CD14-positive monocyte (primary cell): ENCODE measurements at regions not wholly inside any gene's neighbourhood (a gene's known extent, or its start where the extent isn't known, plus 50 kb on each side); places are given as distances from the start of the nearest gene placed in this dataset.

ENCODE experiments used
- DNase-seq, 3 donors: peaks; one replicate each; pipeline ENCODE4 v3.0.0-alpha.2; 2011 to 2022
- H2AFZ ChIP-seq: 2 replicates; pipeline ENCODE4 v1.6.0; 2012; ENCODE audit warnings: mild to moderate bottlenecking, low read depth, low read length, inconsistent platforms; ENCODE audit not compliant: insufficient read depth, poor library complexity, severe bottlenecking
- H3K27ac ChIP-seq, 2 donors: 1 replicate in 1 of 2; 2 replicates in 1 of 2; pipeline ENCODE4 v1.5.1; 2012 to 2013; ENCODE audit warnings: low read length in 2 of 2, control low read depth in 1 of 2, inconsistent platforms in 1 of 2, low read depth in 1 of 2, mild to moderate bottlenecking in 1 of 2
- H3K27me3 ChIP-seq, 2 donors: one replicate each; pipeline versions ENCODE4 v1.6.0 to v1.6.1; 2011 to 2013; ENCODE audit warnings: low read length in 2 of 2; ENCODE audit not compliant: control insufficient read depth in 2 of 2, insufficient read depth in 2 of 2
- H3K36me3 ChIP-seq, 2 donors: replicated peaks in 1 of 2; 1 replicate in 1 of 2; 2 replicates in 1 of 2; pipeline versions ENCODE4 v1.5.1 to v1.6.1; 2012 to 2013; ENCODE audit warnings: low read length in 2 of 2, control low read depth in 1 of 2, inconsistent platforms in 1 of 2, mild to moderate bottlenecking in 1 of 2; ENCODE audit not compliant: insufficient read depth in 2 of 2, control insufficient read depth in 1 of 2
- H3K4me1 ChIP-seq, 2 donors: 1 replicate in 1 of 2; 2 replicates in 1 of 2; pipeline versions ENCODE4 v1.5.1 to v1.6.1; 2012 to 2013; ENCODE audit warnings: low read length in 2 of 2, control low read depth in 1 of 2, inconsistent platforms in 1 of 2, mild to moderate bottlenecking in 1 of 2, moderate library complexity in 1 of 2; ENCODE audit not compliant: insufficient read depth in 2 of 2, control insufficient read depth in 1 of 2
- H3K4me2 ChIP-seq: replicated peaks from 2 replicates; pipeline ENCODE3; 2012; ENCODE audit warnings: low read length, moderate library complexity, mild to moderate bottlenecking; ENCODE audit not compliant: poor library complexity, severe bottlenecking; ENCODE audit errors: extremely low read depth
- H3K4me3 ChIP-seq, 3 experiments: fragments of 200-600 bp in 1 of 3; sonication (generic) in 1 of 3; replicated peaks in 1 of 3; 1 replicate in 2 of 3; 2 replicates in 1 of 3; pipeline ENCODE4 v1.5.1; 2011 to 2013; ENCODE audit warnings: low read length in 3 of 3, mild to moderate bottlenecking in 3 of 3, control low read depth in 2 of 3, low read depth in 2 of 3, inconsistent platforms in 1 of 3, moderate library complexity in 1 of 3
- H3K79me2 ChIP-seq: 2 replicates; pipeline ENCODE4 v1.6.0; 2012; ENCODE audit warnings: mild to moderate bottlenecking, control low read depth, inconsistent platforms, low read length, moderate library complexity; ENCODE audit not compliant: insufficient read depth
- H3K9ac ChIP-seq: 2 replicates; pipeline ENCODE4 v1.6.0; 2017; ENCODE audit warnings: low read length, mild to moderate bottlenecking; ENCODE audit not compliant: insufficient read depth, poor library complexity, severe bottlenecking
- H3K9me3 ChIP-seq, 2 donors: replicated peaks in 1 of 2; 1 replicate in 1 of 2; 2 replicates in 1 of 2; pipeline versions ENCODE4 v1.5.1 to v1.6.1; 2012 to 2013; ENCODE audit warnings: low read length in 2 of 2, control low read depth in 1 of 2; ENCODE audit not compliant: control insufficient read depth in 1 of 2, insufficient read depth in 1 of 2
- H4K20me1 ChIP-seq: 2 replicates; pipeline ENCODE4 v1.6.0; 2012; ENCODE audit warnings: mild to moderate bottlenecking, low read length, control low read depth, moderate library complexity; ENCODE audit not compliant: insufficient read depth
- H3K27ac Mint-ChIP-seq, 7 donors: one replicate each; pipeline ENCODE4 v1.8.0; 2020; ENCODE audit warnings: mild to moderate bottlenecking in 7 of 7, mixed read lengths in 7 of 7, moderate library complexity in 6 of 7, inconsistent platforms in 2 of 7
- H3K27me3 Mint-ChIP-seq, 3 donors: one replicate each; pipeline ENCODE4 v1.8.0; 2021 to 2022; ENCODE audit warnings: low read depth in 3 of 3, mild to moderate bottlenecking in 3 of 3, mixed read lengths in 3 of 3, moderate library complexity in 3 of 3, inconsistent platforms in 1 of 3
- H3K36me3 Mint-ChIP-seq, 2 donors: one replicate each; pipeline ENCODE4 v1.8.0; 2020; ENCODE audit warnings: mixed read lengths in 2 of 2, inconsistent platforms in 1 of 2, mild to moderate bottlenecking in 1 of 2
- H3K4me1 Mint-ChIP-seq: one replicate; pipeline ENCODE4 v1.8.0; 2020; ENCODE audit warnings: mild to moderate bottlenecking, mixed read lengths
- H3K4me3 Mint-ChIP-seq, 2 donors: one replicate each; pipeline ENCODE4 v1.8.0; 2020; ENCODE audit warnings: mild to moderate bottlenecking in 2 of 2, mixed read lengths in 2 of 2, moderate library complexity in 1 of 2
- H3K9me3 Mint-ChIP-seq, 7 donors: one replicate each; pipeline ENCODE4 v1.8.0; 2020 to 2022; ENCODE audit warnings: mixed read lengths in 7 of 7, mild to moderate bottlenecking in 6 of 7, moderate library complexity in 6 of 7, inconsistent platforms in 2 of 7
- CTCF ChIP-seq: fragments of 200-600 bp; IDR thresholded peaks from one replicate; pipeline ENCODE4 v1.8.0; 2022; ENCODE audit warnings: antibody characterized with exemption, mild to moderate bottlenecking
- WGBS: methylation state at CpG from one replicate; pipeline ENCODE4 v1.1.5; 2013; ENCODE audit warnings: missing lambda C conversion rate; ENCODE audit not compliant: insufficient coverage; 5-methylcytosine and 5-hydroxymethylcytosine counted together
- intact Hi-C, 2 donors: fragments of 100-400 bp; cut with micrococcal nuclease; formaldehyde crosslinking; loops; one replicate each; pipeline versions ENCODE4 v1.15.0 to v1.15.1; 2023

DNA sequence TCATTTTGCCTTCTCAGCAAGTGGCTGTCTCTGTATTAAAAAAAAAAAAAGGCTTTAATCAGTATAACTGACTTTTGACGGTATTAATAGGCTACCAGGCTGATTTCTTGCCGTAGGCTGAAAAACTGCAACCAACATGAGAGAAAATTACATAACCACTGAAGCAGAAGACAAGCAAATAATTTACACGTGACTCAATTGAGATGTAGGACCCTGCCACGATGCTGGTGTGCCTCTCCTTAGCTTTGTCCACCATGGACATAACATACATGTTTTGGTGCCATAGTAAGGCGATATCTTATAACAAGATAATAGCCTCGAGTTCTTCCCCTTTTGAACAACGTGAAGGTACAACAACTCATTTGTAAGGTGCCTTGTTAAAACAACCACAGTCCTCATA is 88.7 kb upstream of the GRIP1 start:
- Mint-ChIP-seq H3K9me3 (peaks cover 0 to 3% (median 0%) of the 10 kb centered on the region in 7 donors), H3K4me1 (no peaks in the 10 kb centered on the region), H3K36me3 (no peaks in the 10 kb centered on the region), H3K4me3 (no peak overlapping the region), H3K27me3 (no peaks in the 10 kb centered on the region), H3K27ac (no peak overlapping the region)
- H3K79me2 ChIP-seq, result no peaks in the 10 kb centered on the region
- no peak overlapping the region for H3K9ac ChIP-seq
- no peak for DNase-seq
- intact Hi-C loops, result no loop called here
- no peak overlapping the region for H2AFZ ChIP-seq
- TF ChIP-seq CTCF, result no peak
- no peak overlapping the region for H3K4me3 ChIP-seq
- no peaks in the 10 kb centered on the region for H3K4me1 ChIP-seq
- no peaks in the 10 kb centered on the region for H4K20me1 ChIP-seq
- WGBS, result 89% methylated on average over 3 of the region's 7 CpGs
- no peaks in the 10 kb centered on the region for H3K9me3 ChIP-seq
- no peak overlapping the region for H3K4me2 ChIP-seq
- H3K27me3 ChIP-seq, result no peaks in the 10 kb centered on the region
- no peaks in the 10 kb centered on the region for H3K36me3 ChIP-seq
- H3K27ac ChIP-seq, result no peak overlapping the region

GRCh38 chr12:66768293-66768692 is 89.4 kb upstream of the GRIP1 start:
- no CpG with 5 or more reads among the region's 5 CpGs for WGBS
- Histone ChIP-seq H3K27me3 (no peaks in the 10 kb centered on the region), H3K79me2 (no peaks in the 10 kb centered on the region), H3K4me2 (no peak overlapping the region), H3K36me3 (no peaks in the 10 kb centered on the region), H3K4me3 (no peak overlapping the region), H3K4me1 (no peaks in the 10 kb centered on the region), H3K9ac (no peak overlapping the region), H3K27ac (no peak overlapping the region), H3K9me3 (no peaks in the 10 kb centered on the region), H2AFZ (no peak overlapping the region), H4K20me1 (no peaks in the 10 kb centered on the region)
- DNase-seq, result no peak
- peaks cover 0 to 3% (median 0%) of the 10 kb centered on the region in 7 donors for H3K9me3 Mint-ChIP-seq
- H3K4me1 Mint-ChIP-seq, result no peaks in the 10 kb centered on the region
- no peak for TF ChIP-seq CTCF
- H3K27ac Mint-ChIP-seq, result no peak overlapping the region
- intact Hi-C loops, result no loop called here
- H3K4me3 Mint-ChIP-seq, result no peak overlapping the region
- no peaks in the 10 kb centered on the region for H3K27me3 Mint-ChIP-seq
- no peaks in the 10 kb centered on the region for H3K36me3 Mint-ChIP-seq
